PFSK-1 (cell line): ENCODE measurements at regions not wholly inside any gene's neighbourhood (a gene's known extent, or its start where the extent isn't known, plus 50 kb on each side); places are given as distances from the start of the nearest gene placed in this dataset.

Experiments
- POLR2AphosphoS5 ChIP-seq: IDR thresholded peaks from 2 replicates; pipeline ENCODE4 v1.6.1; 2012; ENCODE audit warnings: low read depth, mild to moderate bottlenecking, control low read depth, low read length, moderate library complexity
- REST ChIP-seq, 2 experiments: IDR thresholded peaks; 2 replicates each; pipeline versions ENCODE4 v1.6.1 to v1.8.0; 2011 to 2012; ENCODE audit warnings: low read depth in 2 of 2, low read length in 2 of 2, control low read depth in 1 of 2, inconsistent platforms in 1 of 2, mild to moderate bottlenecking in 1 of 2, moderate library complexity in 1 of 2; ENCODE audit not compliant: insufficient read depth in 1 of 2

GRCh38 chr13:47801555-47801954 lies 199.5 kb downstream of the SUCLA2 start:
- TF ChIP-seq REST (IDR thresholded peaks at IDR 0.05; ENCODE audit: insufficient read depth in 1 of 2, low read depth in 2 of 2, low read length in 2 of 2) (no peak), POLR2AphosphoS5 (no peak)
